Coronary artery (tissue), 2 donors: ENCODE measurements at regions not wholly inside any gene's neighbourhood (a gene's known extent, or its start where the extent isn't known, plus 50 kb on each side); places are given as distances from the start of the nearest gene placed in this dataset.

Experiments used
- DNase-seq: peaks from one replicate; pipeline ENCODE4 v3.0.0-alpha.2; 2017; ENCODE audit warnings: low spot score
- H3K27ac ChIP-seq, 2 donors: fragments of 200-600 bp; sonication (generic); one replicate each; pipeline ENCODE4 v1.5.1; 2016 to 2019
- H3K4me3 ChIP-seq: fragments of 200-600 bp; sonication (generic); 2 replicates; pipeline ENCODE4 v1.5.1; 2016; ENCODE audit warnings: mild to moderate bottlenecking, moderate library complexity
- TF ChIP-seq, protein P1 (sequence below): fragments of 200-600 bp; sonication (generic); IDR thresholded peaks from one replicate; pipeline ENCODE4 v1.5.1; 2019; ENCODE audit warnings: antibody characterized with exemption

DNA sequence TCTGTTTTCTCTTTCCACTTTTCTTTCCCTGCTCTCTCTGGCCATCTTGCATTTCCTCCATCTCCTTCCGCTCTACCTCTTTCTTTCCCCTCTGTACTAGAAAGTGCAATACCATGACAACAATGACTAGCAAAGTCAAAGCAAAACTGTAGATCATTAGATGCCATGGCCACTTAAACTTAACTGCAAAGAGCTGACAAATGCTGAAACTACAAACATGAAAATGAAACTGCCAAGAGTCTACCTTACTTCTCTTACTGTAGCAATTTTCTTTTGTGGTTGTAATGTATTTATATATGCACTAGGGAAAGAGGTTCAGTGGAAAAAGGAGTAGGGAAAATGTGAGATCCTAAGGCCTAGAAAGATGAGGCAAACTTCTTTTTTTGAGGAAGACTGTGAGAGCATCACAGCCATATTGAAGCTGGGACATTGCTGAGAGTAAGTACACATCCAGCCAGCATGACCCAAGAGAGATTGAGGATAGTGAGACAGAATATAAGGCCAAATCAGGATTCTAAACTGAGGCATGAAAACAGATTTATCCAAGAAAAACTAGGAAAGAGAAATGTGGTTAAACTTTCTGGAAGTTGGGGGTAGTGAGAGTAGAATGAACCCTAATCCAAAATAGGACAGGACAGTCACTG, 276.6 kb upstream of the NAV3 start:
- TF ChIP-seq, protein P1, sequence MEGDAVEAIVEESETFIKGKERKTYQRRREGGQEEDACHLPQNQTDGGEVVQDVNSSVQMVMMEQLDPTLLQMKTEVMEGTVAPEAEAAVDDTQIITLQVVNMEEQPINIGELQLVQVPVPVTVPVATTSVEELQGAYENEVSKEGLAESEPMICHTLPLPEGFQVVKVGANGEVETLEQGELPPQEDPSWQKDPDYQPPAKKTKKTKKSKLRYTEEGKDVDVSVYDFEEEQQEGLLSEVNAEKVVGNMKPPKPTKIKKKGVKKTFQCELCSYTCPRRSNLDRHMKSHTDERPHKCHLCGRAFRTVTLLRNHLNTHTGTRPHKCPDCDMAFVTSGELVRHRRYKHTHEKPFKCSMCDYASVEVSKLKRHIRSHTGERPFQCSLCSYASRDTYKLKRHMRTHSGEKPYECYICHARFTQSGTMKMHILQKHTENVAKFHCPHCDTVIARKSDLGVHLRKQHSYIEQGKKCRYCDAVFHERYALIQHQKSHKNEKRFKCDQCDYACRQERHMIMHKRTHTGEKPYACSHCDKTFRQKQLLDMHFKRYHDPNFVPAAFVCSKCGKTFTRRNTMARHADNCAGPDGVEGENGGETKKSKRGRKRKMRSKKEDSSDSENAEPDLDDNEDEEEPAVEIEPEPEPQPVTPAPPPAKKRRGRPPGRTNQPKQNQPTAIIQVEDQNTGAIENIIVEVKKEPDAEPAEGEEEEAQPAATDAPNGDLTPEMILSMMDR, result no peak
- H3K4me3 ChIP-seq, result no peak overlapping the region
- no peak overlapping the region for H3K27ac ChIP-seq
- no peak for DNase-seq

DNA sequence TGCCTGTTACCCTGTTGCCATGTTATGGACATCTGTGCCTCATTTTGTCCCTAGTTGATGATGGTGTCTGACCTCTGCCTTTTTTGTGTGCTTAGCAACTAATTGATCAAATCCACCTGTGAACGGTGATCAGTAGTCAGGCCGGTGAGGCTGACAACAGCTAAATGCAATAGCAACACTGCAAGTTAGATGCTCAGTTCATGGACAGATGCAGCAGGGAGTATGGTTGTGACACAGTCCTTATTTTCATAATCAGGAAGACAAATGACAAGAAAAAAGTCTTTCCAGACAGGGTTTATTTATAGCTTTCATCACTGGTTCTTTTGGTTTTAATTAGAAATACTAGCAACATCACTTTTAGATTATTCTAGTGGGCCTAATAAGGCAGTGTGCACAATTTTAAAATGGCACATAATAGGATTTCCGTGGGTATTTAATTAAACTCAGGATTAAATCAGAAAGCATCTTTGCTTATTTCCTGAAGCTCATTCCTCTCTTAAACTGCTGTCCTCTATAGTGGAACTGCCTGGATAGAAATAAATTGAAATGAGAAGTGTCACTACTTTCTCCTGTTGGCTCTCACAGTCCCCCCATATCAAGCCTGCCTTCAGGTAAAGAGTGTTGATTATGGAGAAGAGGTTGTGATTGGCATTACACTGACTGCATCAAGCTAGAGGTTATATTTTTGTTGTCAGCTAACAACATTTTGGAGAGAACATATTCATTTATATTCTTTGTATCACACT, 281.1 kb upstream of the NAV3 start:
- no peak for DNase-seq

DNA sequence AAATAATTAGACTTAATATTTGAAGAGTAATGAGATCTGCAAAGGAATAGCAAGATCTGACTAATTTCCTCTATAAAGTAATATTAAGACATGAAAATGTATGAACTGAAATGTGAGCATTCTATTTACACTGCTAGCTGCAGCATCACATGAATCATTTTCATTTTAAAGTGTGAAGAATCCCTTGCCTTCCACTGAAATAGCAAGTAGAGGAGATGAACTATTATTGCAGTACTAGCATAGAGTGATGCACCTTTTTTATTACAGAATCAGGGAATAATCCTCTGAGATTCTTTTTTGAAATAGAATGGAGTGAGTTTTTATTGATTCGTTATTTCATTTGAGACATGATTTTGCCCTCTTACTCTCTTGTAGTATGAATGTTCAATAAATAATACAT, 281.9 kb upstream of the NAV3 start:
- no peak for DNase-seq
- TF ChIP-seq, protein P1, result no peak
- H3K27ac ChIP-seq, result no peak overlapping the region
- H3K4me3 ChIP-seq, result no peak overlapping the region

More for the DNA sequence above, 281.1 kb upstream of the NAV3 start:
- Histone ChIP-seq H3K27ac (no peak overlapping the region), H3K4me3 (no peak overlapping the region)
- TF ChIP-seq, protein P1, result no peak

DNA sequence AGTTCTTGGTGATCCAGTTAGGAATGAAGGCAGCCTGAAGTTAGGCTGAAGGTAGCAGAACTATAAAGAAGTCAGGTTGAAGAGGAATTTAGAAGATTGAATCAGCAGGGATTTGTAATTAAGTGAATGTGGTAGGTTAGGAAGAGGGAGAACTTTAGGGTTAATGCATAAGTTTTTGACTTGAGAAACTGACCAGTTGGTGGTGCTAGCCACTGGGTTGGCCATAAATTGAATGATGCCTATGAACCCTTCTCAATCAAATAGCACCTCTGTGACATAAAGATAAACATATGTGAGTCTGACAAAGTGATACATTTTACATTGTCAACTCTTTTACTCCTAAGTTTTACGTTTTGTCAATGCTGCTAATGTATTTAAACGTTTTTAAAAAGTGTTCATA, 290.6 kb upstream of the NAV3 start:
- H3K27ac ChIP-seq, result no peak overlapping the region
- no peak overlapping the region for H3K4me3 ChIP-seq
- TF ChIP-seq, protein P1, result no peak
- no peak for DNase-seq

DNA sequence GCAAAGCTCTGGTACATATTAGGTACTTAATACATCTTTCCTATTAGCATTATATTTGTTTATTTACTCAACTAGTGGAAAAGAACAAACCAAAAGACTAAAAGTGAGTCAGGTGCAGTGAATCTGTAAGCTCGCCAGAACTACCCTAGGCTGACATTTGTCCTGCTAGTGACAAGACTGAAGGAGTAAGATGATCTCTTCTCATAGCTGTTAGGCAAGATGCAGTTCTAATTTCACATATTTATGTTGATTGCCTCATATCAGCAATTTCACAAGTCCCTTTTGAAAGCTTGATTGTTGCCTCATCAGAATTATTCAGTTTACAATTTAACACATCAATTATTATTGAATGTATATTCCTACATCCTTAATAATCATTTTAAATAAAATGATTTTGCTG, 293.0 kb upstream of the NAV3 start:
- DNase-seq, result no peak

DNA sequence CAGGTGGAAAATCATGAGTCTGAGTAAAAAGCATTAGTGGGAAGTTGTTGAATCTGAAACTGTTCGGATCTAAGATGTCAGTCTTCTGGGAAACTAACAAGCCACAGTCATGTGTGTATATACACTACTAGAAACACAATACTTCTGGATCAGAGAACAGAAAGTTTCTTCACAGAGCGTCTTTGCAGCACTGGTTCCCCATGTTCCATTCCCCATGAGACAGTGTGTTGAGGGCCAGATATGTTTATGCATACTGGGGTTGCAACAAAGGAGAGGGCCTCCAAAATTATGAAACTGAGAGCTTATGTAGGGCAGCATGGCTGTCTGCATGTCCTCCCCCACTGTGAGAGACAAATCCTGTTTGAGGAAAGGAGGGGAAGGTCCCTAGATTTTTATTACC, 295.0 kb upstream of the NAV3 start:
- no peak for DNase-seq
- TF ChIP-seq, protein P1, result no peak
- no peak overlapping the region for H3K27ac ChIP-seq
- H3K4me3 ChIP-seq, result no peak overlapping the region

More for the DNA sequence above, 293.0 kb upstream of the NAV3 start:
- no peak overlapping the region for H3K4me3 ChIP-seq
- H3K27ac ChIP-seq, result no peak overlapping the region
- TF ChIP-seq, protein P1, result no peak

DNA sequence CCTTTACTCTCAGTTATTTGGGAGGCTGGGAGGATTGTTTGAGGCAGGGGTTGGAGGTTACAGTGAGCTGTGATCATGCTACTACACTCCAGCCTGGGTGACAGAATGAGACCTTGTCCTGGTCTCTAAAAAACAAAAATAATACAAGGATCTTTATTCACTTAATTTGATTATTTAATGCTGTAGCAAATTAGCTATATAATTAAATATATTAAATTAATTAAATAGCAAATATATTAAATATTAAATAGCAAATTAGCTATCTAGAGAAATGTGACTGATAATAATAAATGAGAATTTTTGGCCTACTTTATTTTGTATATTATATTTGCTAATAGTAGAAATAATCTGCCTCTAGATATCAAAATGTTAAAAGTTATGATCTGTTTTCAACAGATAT, 298.8 kb upstream of the NAV3 start:
- Histone ChIP-seq H3K27ac (no peak overlapping the region), H3K4me3 (no peak overlapping the region)
- no peak for DNase-seq
- TF ChIP-seq, protein P1, result no peak
